B cell (primary cell): ENCODE measurements at regions not wholly inside any gene's neighbourhood (a gene's known extent, or its start where the extent isn't known, plus 50 kb on each side); places are given as distances from the start of the nearest gene placed in this dataset.

Experiments used
- ATAC-seq: fragments of 200-7000 bp; cut with Tn5 transposase; one replicate; pipeline ENCODE4 v1.10.0; 2021; ENCODE audit warnings: low read depth, mild to moderate bottlenecking, moderate number of reproducible peaks, moderate library complexity
- CTCF ChIA-PET: fragments of 350-600 bp; sonication (Branson Sonifier 250); formaldehyde crosslinking; loops from one replicate; lab custom pipeline; 2021; ENCODE audit warnings: antibody characterized with exemption, inconsistent platforms; lab: Charles Lee
- POLR2A ChIA-PET: fragments of 350-600 bp; sonication (Branson Sonifier 250); formaldehyde crosslinking; loops from one replicate; lab custom pipeline; 2021; ENCODE audit warnings: antibody characterized with exemption; lab: Charles Lee
- DNase-seq: peaks from one replicate; pipeline ENCODE4 v3.0.0; 2013
- H2AFZ ChIP-seq: 2 replicates; pipeline ENCODE4 v1.6.1; 2012; ENCODE audit warnings: mild to moderate bottlenecking, low read depth, low read length; ENCODE audit not compliant: insufficient read depth, poor library complexity, severe bottlenecking
- H3K27ac ChIP-seq, 2 donors: 1 replicate in 1 of 2; 2 replicates in 1 of 2; pipeline ENCODE4 v1.5.1; 2012 to 2013; ENCODE audit warnings: low read length in 2 of 2, mild to moderate bottlenecking in 2 of 2, moderate library complexity in 1 of 2
- H3K27me3 ChIP-seq, 4 experiments: fragments of 200-600 bp in 1 of 4; sonication (generic) in 1 of 4; replicated peaks in 1 of 4; 1 replicate in 2 of 4; 2 replicates in 2 of 4; pipeline versions ENCODE4 v1.6.1 to v1.7.0; 2013 to 2016; ENCODE audit warnings: low read length in 3 of 4, mild to moderate bottlenecking in 2 of 4, mixed read lengths in 1 of 4, moderate library complexity in 1 of 4; ENCODE audit not compliant: insufficient read depth in 4 of 4, control insufficient read depth in 3 of 4; ENCODE audit errors: control extremely low read depth in 1 of 4
- H3K36me3 ChIP-seq, 2 experiments: replicated peaks in 1 of 2; 1 replicate in 1 of 2; 2 replicates in 1 of 2; pipeline versions ENCODE4 v1.6.1 to v1.7.1; 2013; ENCODE audit warnings: low read length in 1 of 2; ENCODE audit not compliant: insufficient read depth in 2 of 2, control insufficient read depth in 1 of 2; ENCODE audit errors: control extremely low read depth in 1 of 2, extremely low read depth in 1 of 2
- H3K4me1 ChIP-seq, 2 donors: fragments of 200-600 bp in 1 of 2; sonication (generic) in 1 of 2; 1 replicate in 1 of 2; 2 replicates in 1 of 2; pipeline versions ENCODE4 v1.5.1 to v1.6.1; 2013 to 2017; ENCODE audit warnings: low read length in 2 of 2; ENCODE audit not compliant: control insufficient read depth in 2 of 2, insufficient read depth in 2 of 2
- H3K4me2 ChIP-seq: replicated peaks from 2 replicates; pipeline ENCODE3; 2012; ENCODE audit warnings: mild to moderate bottlenecking, low read depth, low read length; ENCODE audit not compliant: poor library complexity, severe bottlenecking
- H3K4me3 ChIP-seq, 5 experiments: fragments of 200-600 bp in 1 of 5; sonication (generic) in 1 of 5; 1 replicate in 3 of 5; 2 replicates in 2 of 5; pipeline versions ENCODE4 v1.5.1 to v1.7.0; 2011 to 2016; ENCODE audit warnings: low read length in 4 of 5, mild to moderate bottlenecking in 4 of 5, low read depth in 2 of 5, control low read depth in 1 of 5, moderate library complexity in 1 of 5; ENCODE audit not compliant: insufficient read depth in 1 of 5; ENCODE audit errors: control extremely low read depth in 1 of 5, extremely low read depth in 1 of 5
- H3K79me2 ChIP-seq: fragments of 200-600 bp; sonication (generic); one replicate; pipeline ENCODE4 v1.6.0; 2016; ENCODE audit warnings: low read length; ENCODE audit not compliant: control insufficient read depth, insufficient read depth
- H3K9ac ChIP-seq: fragments of 200-600 bp; sonication (generic); 2 replicates; pipeline ENCODE4 v1.6.1; 2017; ENCODE audit warnings: mild to moderate bottlenecking, low read length, moderate library complexity
- H3K9me3 ChIP-seq, 3 donors: one replicate each; pipeline versions ENCODE4 v1.6.1 to v1.7.1; 2013; ENCODE audit warnings: low read length in 2 of 3; ENCODE audit not compliant: control insufficient read depth in 2 of 3, insufficient read depth in 1 of 3; ENCODE audit errors: control extremely low read depth in 1 of 3
- H4K20me1 ChIP-seq: 2 replicates; pipeline ENCODE4 v1.6.0; 2012; ENCODE audit warnings: mild to moderate bottlenecking, low read length; ENCODE audit not compliant: insufficient read depth, control insufficient read depth, poor library complexity, severe bottlenecking
- H3K27ac Mint-ChIP-seq: one replicate; pipeline ENCODE4 v1.8.0; 2021; ENCODE audit warnings: mixed read lengths
- H3K27me3 Mint-ChIP-seq: one replicate; pipeline ENCODE4 v1.8.0; 2021; ENCODE audit warnings: mixed read lengths
- H3K4me1 Mint-ChIP-seq: one replicate; pipeline ENCODE4 v1.8.0; 2021; ENCODE audit warnings: mixed read lengths
- H3K4me3 Mint-ChIP-seq: one replicate; pipeline ENCODE4 v1.8.0; 2021; ENCODE audit warnings: mixed read lengths
- H3K9me3 Mint-ChIP-seq: one replicate; pipeline ENCODE4 v1.8.0; 2022; ENCODE audit warnings: mixed read lengths; ENCODE audit not compliant: insufficient read depth
- CTCF ChIP-seq: fragments of 200-600 bp; IDR thresholded peaks from one replicate; pipeline ENCODE4 v1.8.0; 2022; ENCODE audit warnings: antibody characterized with exemption, mild to moderate bottlenecking
- EZH2 ChIP-seq: IDR thresholded peaks from 2 replicates; pipeline ENCODE4 v1.6.1; 2012; ENCODE audit warnings: borderline replicate concordance, low read depth, mild to moderate bottlenecking, moderate library complexity, low read length; ENCODE audit not compliant: insufficient read depth, poor library complexity, severe bottlenecking
- WGBS: methylation state at CpG from one replicate; pipeline ENCODE4 v1.1.5; 2013; ENCODE audit warnings: missing lambda C conversion rate; ENCODE audit not compliant: insufficient coverage; 5-methylcytosine and 5-hydroxymethylcytosine counted together
- intact Hi-C: fragments of 100-400 bp; cut with micrococcal nuclease; formaldehyde crosslinking; loops from one replicate; pipeline ENCODE4 v1.10.0; 2022

- Histone ChIP-seq H3K9me3 (peaks cover 0 to 13% (median 6%) of the 10 kb centered on the region in 3 donors), H3K4me2 (no peak overlapping the region), H3K4me3 (no peak overlapping the region), H3K9ac (no peak overlapping the region), H3K4me1 (no peaks in the 10 kb centered on the region), H4K20me1 (no peaks in the 10 kb centered on the region), H3K36me3 (no peaks in the 10 kb centered on the region), H3K79me2 (no peaks in the 10 kb centered on the region), H3K27ac (no peak overlapping the region), H3K27me3 (no peaks in the 10 kb centered on the region), H2AFZ (no peak overlapping the region)
- no CpG with 5 or more reads among the region's 1 CpG for WGBS
- CTCF ChIA-PET: no interaction called here
- H3K27me3 Mint-ChIP-seq: no peaks in the 10 kb centered on the region
- no peak overlapping the region for H3K4me3 Mint-ChIP-seq
- TF ChIP-seq EZH2 (no peak), CTCF (no peak)
- H3K27ac Mint-ChIP-seq: no peak overlapping the region
- peaks cover 4% of the 10 kb centered on the region for H3K9me3 Mint-ChIP-seq
- POLR2A ChIA-PET: no interaction called here
- ATAC-seq (no peak), DNase-seq (no peak)
- H3K4me1 Mint-ChIP-seq: no peaks in the 10 kb centered on the region
- intact Hi-C loops: no loop called here
These were observed 245.9 kb upstream of the PLD5 start for GRCh38 chr1:242770366-242770765.

- no peak overlapping the region for H3K4me3 Mint-ChIP-seq
- no peaks in the 10 kb centered on the region for H4K20me1 ChIP-seq
- TF ChIP-seq EZH2: no peak
- TF ChIP-seq CTCF: no peak
- no peak overlapping the region for H3K4me3 ChIP-seq
- no peaks in the 10 kb centered on the region for H3K27me3 Mint-ChIP-seq
- no peak overlapping the region for H3K27ac Mint-ChIP-seq
- no peak overlapping the region for H2AFZ ChIP-seq
- H3K4me2 ChIP-seq: no peak overlapping the region
- H3K36me3 ChIP-seq: no peaks in the 10 kb centered on the region
- peaks cover 3 to 15% (median 12%) of the 10 kb centered on the region in 3 donors for H3K9me3 ChIP-seq
- H3K79me2 ChIP-seq: no peaks in the 10 kb centered on the region
- CTCF ChIA-PET: no interaction called here
- H3K9ac ChIP-seq: no peak overlapping the region
- POLR2A ChIA-PET: no interaction called here
- no peaks in the 10 kb centered on the region for H3K4me1 Mint-ChIP-seq
- no peak overlapping the region for H3K27ac ChIP-seq
- ATAC-seq (no peak), DNase-seq (no peak)
- H3K9me3 Mint-ChIP-seq: peaks cover 6% of the 10 kb centered on the region
- H3K27me3 ChIP-seq: no peaks in the 10 kb centered on the region
- intact Hi-C loops: no loop called here
- H3K4me1 ChIP-seq: no peaks in the 10 kb centered on the region
- no CpG with 5 or more reads among the region's 1 CpG for WGBS
These were observed 239.7 kb upstream of the PLD5 start for GRCh38 chr1:242764161-242764560.
